ENCODE measurements at regions not wholly inside any gene's neighbourhood (a gene's known extent, or its start where the extent isn't known, plus 50 kb on each side); places are given as distances from the start of the nearest gene placed in this dataset.

GRCh38 chr7:52143219-52143618 lies 826.6 kb upstream of the COBL start:
- TF ChIP-seq CTCF (conservative IDR thresholded peaks at IDR 0.05; ENCODE audit: low read depth, low read length) (no peak), BHLHE40 (IDR thresholded peaks at IDR 0.05; ENCODE audit: low read depth, low read length) (no peak), CHD1 (IDR thresholded peaks at IDR 0.05; ENCODE audit: low read depth, low read length) (no peak), RFX5 (IDR thresholded peaks at IDR 0.05; ENCODE audit: low read depth, low read length) (no peak), POLR2A (IDR thresholded peaks at IDR 0.05; ENCODE audit: low read depth, low read length) (no peak), USF2 (IDR thresholded peaks at IDR 0.05; ENCODE audit: low read depth, low read length) (no peak), MXI1 (IDR thresholded peaks at IDR 0.05; ENCODE audit: borderline replicate concordance, low read depth, low read length) (no peak)
